GM13977 (cell line): ENCODE measurements at regions not wholly inside any gene's neighbourhood (a gene's known extent, or its start where the extent isn't known, plus 50 kb on each side); places are given as distances from the start of the nearest gene placed in this dataset.

Experiments
- DNase-seq: peaks from one replicate; pipeline ENCODE4 v3.0.0; 2012; ENCODE audit warnings: low spot score
- CTCF ChIP-seq: IDR thresholded peaks from 2 replicates; pipeline ENCODE4 v1.5.1; 2012; ENCODE audit warnings: mild to moderate bottlenecking, control low read depth; ENCODE audit not compliant: insufficient read depth; ENCODE audit errors: extremely low read depth, missing control alignments
- in situ Hi-C: fragments of 300-500 bp; cut with MboI; formaldehyde crosslinking; loops from one replicate; pipeline ENCODE4 v1.12.0; 2022; ENCODE audit warnings: low sequenced_read_pairs, low pct_unique_long_range_greater_than_20kb, mixed read lengths, inconsistent platforms; ENCODE audit not compliant: unreplicated experiment

- no peak for DNase-seq
- TF ChIP-seq CTCF = no peak
- in situ Hi-C loops = no loop called here
These were observed 850.3 kb upstream of the CADM2 start for GRCh38 chr3:84108442-84108971.

- no peak for TF ChIP-seq CTCF
- no peak for DNase-seq
- in situ Hi-C loops = no loop called here
These were observed 848.9 kb upstream of the CADM2 start for GRCh38 chr3:84109911-84110310.

- in situ Hi-C loops = no loop called here
- TF ChIP-seq CTCF = no peak
These were observed 848.0 kb upstream of the CADM2 start for GRCh38 chr3:84110787-84111186.

GRCh38 chr3:84125201-84125721 is 833.5 kb upstream of the CADM2 start:
- in situ Hi-C loops = no loop called here
- TF ChIP-seq CTCF = no peak

More at GRCh38 chr3:84110787-84111186, 848.0 kb upstream of the CADM2 start:
- DNase-seq = no peak

GRCh38 chr3:84125760-84126159 is 833.0 kb upstream of the CADM2 start:
- no peak for TF ChIP-seq CTCF
- in situ Hi-C loops = no loop called here
- DNase-seq = no peak

More at GRCh38 chr3:84125201-84125721, 833.5 kb upstream of the CADM2 start:
- DNase-seq = no peak

GRCh38 chr3:84126160-84126559 is 832.6 kb upstream of the CADM2 start:
- in situ Hi-C loops = no loop called here
- no peak for TF ChIP-seq CTCF
- DNase-seq = no peak

- in situ Hi-C loops = no loop called here
- DNase-seq = no peak
- TF ChIP-seq CTCF = no peak
These were observed 830.8 kb upstream of the CADM2 start for GRCh38 chr3:84128024-84128423.
